SK-N-SH (cell line): ENCODE measurements at regions not wholly inside any gene's neighbourhood (a gene's known extent, or its start where the extent isn't known, plus 50 kb on each side); places are given as distances from the start of the nearest gene placed in this dataset.

Experiments
- CTCF ChIA-PET: fragments of 300-600, 350-600 bp; formaldehyde crosslinking; extraction: SDS; loops from one replicate; lab custom pipeline; 2021; lab: Yijun Ruan, JAX
- POLR2A ChIA-PET: fragments of 350-600 bp; sonication (Branson Sonifier 250); formaldehyde crosslinking; extraction: SDS; loops from one replicate; lab custom pipeline; 2020; ENCODE audit warnings: antibody characterized with exemption, inconsistent platforms; lab: Yijun Ruan, JAX
- DNase-seq: peaks from one replicate; pipeline ENCODE4 v3.0.0; 2012
- H2AFZ ChIP-seq: fragments of 200-600 bp; sonication (generic); 2 replicates; pipeline ENCODE4 v1.8.1; 2016; ENCODE audit warnings: antibody characterized with exemption, mild to moderate bottlenecking, low read depth
- H3F3A ChIP-seq: fragments of 200-600 bp; sonication (generic); replicated peaks from 2 replicates; pipeline ENCODE3; 2016; ENCODE audit warnings: antibody characterized with exemption, mild to moderate bottlenecking; ENCODE audit not compliant: insufficient read depth
- H3K27ac ChIP-seq, 2 experiments: fragments of 200-500 bp in 1 of 2; fragments of 200-600 bp in 1 of 2; sonication (Bioruptor generic) in 1 of 2; sonication (generic), shearing (Covaris generic) in 1 of 2; 2 replicates each; pipeline versions ENCODE4 v1.5.1 to v1.6.1; 2014 to 2016; ENCODE audit warnings: low read depth in 2 of 2, inconsistent platforms in 1 of 2, low read length in 1 of 2, mild to moderate bottlenecking in 1 of 2, mixed read lengths in 1 of 2
- H3K27me3 ChIP-seq: fragments of 200-600 bp; sonication (generic), shearing (Covaris generic); 2 replicates; pipeline ENCODE4 v1.6.1; 2016; ENCODE audit warnings: mixed run types; ENCODE audit not compliant: insufficient read depth
- H3K36me3 ChIP-seq, 2 experiments: fragments of 200-500 bp in 1 of 2; fragments of 200-600 bp in 1 of 2; sonication (Bioruptor generic) in 1 of 2; sonication (generic) in 1 of 2; replicated peaks in 1 of 2; 2 replicates each; pipeline versions ENCODE3 to v1.5.1; 2014 to 2016; ENCODE audit warnings: low read length in 1 of 2, mild to moderate bottlenecking in 1 of 2; ENCODE audit not compliant: insufficient read depth in 2 of 2, control insufficient read depth in 1 of 2
- H3K4me1 ChIP-seq, 2 experiments: fragments of 200-500 bp in 1 of 2; fragments of 200-600 bp in 1 of 2; sonication (Bioruptor generic) in 1 of 2; sonication (generic), shearing (Covaris generic) in 1 of 2; 2 replicates each; pipeline versions ENCODE4 v1.5.1 to v1.6.1; 2014 to 2016; ENCODE audit warnings: low read depth in 1 of 2, low read length in 1 of 2, mixed run types in 1 of 2; ENCODE audit not compliant: insufficient read depth in 2 of 2, control insufficient read depth in 1 of 2
- H3K4me2 ChIP-seq: fragments of 200-600 bp; sonication (generic), shearing (Covaris generic); 2 replicates; pipeline ENCODE4 v1.6.1; 2017; ENCODE audit warnings: mixed run types
- H3K4me3 ChIP-seq, 2 experiments: fragments of 200-500 bp in 1 of 2; fragments of 200-600 bp in 1 of 2; sonication (Bioruptor generic) in 1 of 2; sonication (generic), shearing (Covaris generic) in 1 of 2; 2 replicates each; pipeline versions ENCODE4 v1.5.1 to v1.8.1; 2014 to 2016; ENCODE audit warnings: low read depth in 2 of 2, inconsistent platforms in 1 of 2, low read length in 1 of 2, mild to moderate bottlenecking in 1 of 2, mixed read lengths in 1 of 2, moderate library complexity in 1 of 2
- H3K79me2 ChIP-seq: fragments of 200-600 bp; sonication (generic); 2 replicates; pipeline ENCODE4 v1.8.1; 2017; ENCODE audit warnings: mild to moderate bottlenecking; ENCODE audit not compliant: insufficient read depth
- H3K9ac ChIP-seq: fragments of 200-600 bp; sonication (generic); 2 replicates; pipeline ENCODE4 v1.6.1; 2017; ENCODE audit warnings: mixed run types
- H3K9me2 ChIP-seq: fragments of 200-600 bp; sonication (generic); 2 replicates; pipeline ENCODE4 v1.6.1; 2017; ENCODE audit warnings: mixed run types
- H3K9me3 ChIP-seq: fragments of 200-600 bp; sonication (generic); 2 replicates; pipeline ENCODE4 v1.6.1; 2017; ENCODE audit warnings: mixed run types, mild to moderate bottlenecking, moderate library complexity
- H4K20me1 ChIP-seq: fragments of 200-600 bp; sonication (generic); 2 replicates; pipeline ENCODE4 v1.6.1; 2017; ENCODE audit warnings: mild to moderate bottlenecking, mixed run types; ENCODE audit not compliant: insufficient read depth
- GABPA ChIP-seq: IDR thresholded peaks from 2 replicates; pipeline ENCODE4 v1.4.0; 2012; ENCODE audit warnings: low read depth, mild to moderate bottlenecking
- GATA2 ChIP-seq: sonication (generic); formaldehyde crosslinking; IDR thresholded peaks from 2 replicates; pipeline ENCODE4 v1.5.0; 2020; ENCODE audit warnings: mild to moderate bottlenecking, missing genetic modification reagents
- NRF1 ChIP-seq: IDR thresholded peaks from 2 replicates; pipeline ENCODE4 v1.6.1; 2012; ENCODE audit warnings: low read depth, mild to moderate bottlenecking, low read length
- PBX3 ChIP-seq: IDR thresholded peaks from 2 replicates; pipeline ENCODE4; 2012
- POLR2AphosphoS5 ChIP-seq: IDR thresholded peaks from 2 replicates; pipeline ENCODE4 v1.6.1; 2012; ENCODE audit warnings: low read depth, low read length
- RAD21 ChIP-seq: IDR thresholded peaks from 2 replicates; pipeline ENCODE4 v1.6.1; 2012; ENCODE audit warnings: mild to moderate bottlenecking, low read length
- RCOR1 ChIP-seq: fragments of 150-350 bp; IDR thresholded peaks from 2 replicates; pipeline ENCODE4 v1.6.1; 2017; ENCODE audit warnings: antibody characterized with exemption, low read length
- ZBTB33 ChIP-seq: IDR thresholded peaks from 2 replicates; pipeline ENCODE4 v1.4.0; 2012; ENCODE audit warnings: low read depth, borderline replicate concordance
- WGBS: methylation state at CpG from one replicate; pipeline ENCODE4 v1.1.6; 2017; ENCODE audit warnings: low lambda C conversion rate; 5-methylcytosine and 5-hydroxymethylcytosine counted together

GRCh38 chr22:27314276-27314807 is 487.2 kb downstream of the MN1 start (continued):
- TF ChIP-seq RCOR1 (no peak), GABPA (no peak), PBX3 (no peak), NRF1 (no peak), GATA2 (CRISPR knock-in tag) (no peak)

- Histone ChIP-seq H3K9ac (no peak overlapping the region), H3K79me2 (no peaks in the 10 kb centered on the region), H2AFZ (no peak overlapping the region), H3K9me2 (no peaks in the 10 kb centered on the region), H3F3A (no peaks in the 10 kb centered on the region), H3K4me2 (no peak overlapping the region), H4K20me1 (no peaks in the 10 kb centered on the region), H3K27me3 (peaks cover 15% of the 10 kb centered on the region), H3K27ac (no peak overlapping the region), H3K9me3 (no peaks in the 10 kb centered on the region), H3K4me3 (no peak overlapping the region), H3K36me3 (no peaks in the 10 kb centered on the region), H3K4me1 (peaks cover 0 to 11% of the 10 kb centered on the region in 2 experiments; a peak in 2 of 4 replicates)
- DNase-seq: no peak
- ChIA-PET POLR2A (no interaction called here), CTCF (interaction anchor here (1.1 kb wide), 1 partner anchor 16 kb away, joined by 4 read pairs; no protein-coding TSS in a partner anchor)
- TF ChIP-seq POLR2AphosphoS5: no peak
- TF ChIP-seq NRF1: no peak
- WGBS: 41% methylated on average over 4 of the region's 4 CpGs
These were observed 485.7 kb downstream of the MN1 start for GRCh38 chr22:27315833-27316232.

DNA sequence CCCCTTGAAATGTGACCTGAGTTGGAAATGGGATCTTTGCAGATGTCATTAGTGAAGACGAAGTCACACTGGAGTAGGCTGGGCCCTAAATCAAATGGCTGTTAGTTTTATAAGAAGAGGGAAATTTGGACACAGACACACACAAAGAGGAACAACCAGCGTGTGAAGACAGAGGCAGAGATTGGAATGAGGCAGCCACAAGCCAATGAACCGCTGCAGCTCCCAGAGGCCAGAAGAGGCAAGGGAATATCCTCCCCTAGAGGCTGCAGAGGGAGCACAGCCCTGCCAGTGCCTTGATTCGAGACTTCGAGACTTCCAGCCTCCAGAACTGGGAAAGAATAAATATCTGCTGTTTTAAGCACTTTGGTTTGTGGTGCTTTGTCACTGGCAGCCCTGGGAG is 484.5 kb downstream of the MN1 start:
- ChIA-PET CTCF (no interaction called here), POLR2A (no interaction called here)
- H3K79me2 ChIP-seq: no peaks in the 10 kb centered on the region
- no peaks in the 10 kb centered on the region for H3K9me3 ChIP-seq
- no peak for DNase-seq
- H2AFZ ChIP-seq: no peak overlapping the region
- peaks cover 0 to 11% of the 10 kb centered on the region in 2 experiments; a peak in 2 of 4 replicates for H3K4me1 ChIP-seq
- no peaks in the 10 kb centered on the region for H3F3A ChIP-seq
- WGBS: 70% methylated on average over 3 of the region's 5 CpGs
- H3K9me2 ChIP-seq: no peaks in the 10 kb centered on the region
- no peak overlapping the region for H3K27ac ChIP-seq
- H3K9ac ChIP-seq: no peak overlapping the region
- H3K4me2 ChIP-seq: no peak overlapping the region
- TF ChIP-seq ZBTB33 (no peak), GABPA (no peak), RAD21 (peak; percentile 28), POLR2AphosphoS5 (no peak)
- H4K20me1 ChIP-seq: no peaks in the 10 kb centered on the region
- H3K36me3 ChIP-seq: no peaks in the 10 kb centered on the region
- H3K27me3 ChIP-seq: peaks cover 15% of the 10 kb centered on the region
- no peak overlapping the region for H3K4me3 ChIP-seq
